ENCODE measurements at regions not wholly inside any gene's neighbourhood (a gene's known extent, or its start where the extent isn't known, plus 50 kb on each side); places are given as distances from the start of the nearest gene placed in this dataset.

- no peak for TF ChIP-seq CTCF (conservative IDR thresholded peaks at IDR 0.05)
- TF ChIP-seq ZFX (IDR thresholded peaks at IDR 0.05): no peak
Measured at GRCh38 chr2:180607514-180608049, 372.8 kb upstream of the UBE2E3 start.

Data from C4-2B (cell line).